ENCODE measurements at regions not wholly inside any gene's neighbourhood (a gene's known extent, or its start where the extent isn't known, plus 50 kb on each side); places are given as distances from the start of the nearest gene placed in this dataset.

GRCh38 chr10:129105266-129105665, 361.8 kb upstream of the MGMT start:
- H3K9me3 Mint-ChIP-seq, result peaks cover 83% of the 10 kb centered on the region
- H3K27ac Mint-ChIP-seq, result no peak overlapping the region

DNA sequence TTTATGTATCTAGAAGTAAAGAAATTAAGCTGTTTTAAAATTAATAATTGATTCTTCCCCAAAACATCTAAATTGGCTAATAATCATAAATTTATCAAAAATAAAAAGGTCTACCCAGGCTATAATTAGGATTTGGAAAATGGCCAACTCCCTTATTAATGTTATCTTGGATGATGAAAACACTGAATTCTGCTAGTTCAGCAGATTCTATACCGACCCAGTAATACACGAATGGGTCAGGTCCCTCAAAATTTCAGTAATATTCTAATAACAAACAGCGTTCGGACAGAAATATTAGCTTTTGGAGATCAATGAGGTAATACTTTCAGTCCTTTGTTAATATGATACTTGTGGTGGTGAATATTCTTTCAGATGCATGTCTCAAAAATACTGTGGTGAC, 360.7 kb upstream of the MGMT start:
- DNase-seq, result no peak
- Mint-ChIP-seq H3K9me3 (peaks cover 75% of the 10 kb centered on the region), H3K4me3 (no peak overlapping the region), H3K36me3 (ENCODE audit: low read depth) (no peaks in the 10 kb centered on the region; the same call in 1 of the 2 replicates), H3K27me3 (ENCODE audit: insufficient read depth) (no peaks in the 10 kb centered on the region; the same call in 1 of the 2 replicates), H3K27ac (no peak overlapping the region), H3K4me1 (ENCODE audit: low read depth) (no peaks in the 10 kb centered on the region)
- TF ChIP-seq, protein P1, sequence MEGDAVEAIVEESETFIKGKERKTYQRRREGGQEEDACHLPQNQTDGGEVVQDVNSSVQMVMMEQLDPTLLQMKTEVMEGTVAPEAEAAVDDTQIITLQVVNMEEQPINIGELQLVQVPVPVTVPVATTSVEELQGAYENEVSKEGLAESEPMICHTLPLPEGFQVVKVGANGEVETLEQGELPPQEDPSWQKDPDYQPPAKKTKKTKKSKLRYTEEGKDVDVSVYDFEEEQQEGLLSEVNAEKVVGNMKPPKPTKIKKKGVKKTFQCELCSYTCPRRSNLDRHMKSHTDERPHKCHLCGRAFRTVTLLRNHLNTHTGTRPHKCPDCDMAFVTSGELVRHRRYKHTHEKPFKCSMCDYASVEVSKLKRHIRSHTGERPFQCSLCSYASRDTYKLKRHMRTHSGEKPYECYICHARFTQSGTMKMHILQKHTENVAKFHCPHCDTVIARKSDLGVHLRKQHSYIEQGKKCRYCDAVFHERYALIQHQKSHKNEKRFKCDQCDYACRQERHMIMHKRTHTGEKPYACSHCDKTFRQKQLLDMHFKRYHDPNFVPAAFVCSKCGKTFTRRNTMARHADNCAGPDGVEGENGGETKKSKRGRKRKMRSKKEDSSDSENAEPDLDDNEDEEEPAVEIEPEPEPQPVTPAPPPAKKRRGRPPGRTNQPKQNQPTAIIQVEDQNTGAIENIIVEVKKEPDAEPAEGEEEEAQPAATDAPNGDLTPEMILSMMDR (IDR thresholded peaks at IDR 0.05), result no peak

More at GRCh38 chr10:129105266-129105665, 361.8 kb upstream of the MGMT start:
- H3K27me3 Mint-ChIP-seq (ENCODE audit: insufficient read depth), result no peaks in the 10 kb centered on the region; the same call in 1 of the 2 replicates
- H3K36me3 Mint-ChIP-seq (ENCODE audit: low read depth), result no peaks in the 10 kb centered on the region; the same call in none of the 2 replicates
- H3K4me3 Mint-ChIP-seq, result no peak overlapping the region
- no peak for DNase-seq
- TF ChIP-seq, protein P1 (IDR thresholded peaks at IDR 0.05), result no peak
- no peaks in the 10 kb centered on the region for H3K4me1 Mint-ChIP-seq (ENCODE audit: low read depth)

DNA sequence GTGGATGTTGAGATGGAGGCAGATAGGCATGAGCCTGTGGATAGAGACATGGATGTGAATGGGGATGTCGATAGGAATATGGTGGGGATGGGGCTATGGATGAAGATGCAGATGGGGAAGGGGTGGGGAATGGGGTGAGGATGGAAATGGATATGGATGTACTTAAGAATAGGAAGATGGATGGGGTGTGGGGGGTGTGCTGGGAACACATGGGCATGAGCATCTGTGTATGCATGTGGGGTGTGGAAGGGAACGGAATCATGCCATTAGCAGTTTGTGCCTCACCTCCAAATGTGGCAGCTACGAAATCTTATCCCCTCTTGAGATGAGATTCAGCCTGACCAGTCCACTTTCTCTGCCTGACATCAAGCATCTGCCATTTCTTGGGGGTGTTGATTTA, 359.5 kb upstream of the MGMT start:
- Mint-ChIP-seq H3K27ac (no peak overlapping the region), H3K9me3 (peaks cover 75% of the 10 kb centered on the region), H3K4me1 (ENCODE audit: low read depth) (no peaks in the 10 kb centered on the region), H3K4me3 (no peak overlapping the region), H3K27me3 (ENCODE audit: insufficient read depth) (no peaks in the 10 kb centered on the region; the same call in 1 of the 2 replicates), H3K36me3 (ENCODE audit: low read depth) (no peaks in the 10 kb centered on the region; the same call in 1 of the 2 replicates)
- no peak for DNase-seq
- TF ChIP-seq, protein P1 (IDR thresholded peaks at IDR 0.05), result no peak

DNA sequence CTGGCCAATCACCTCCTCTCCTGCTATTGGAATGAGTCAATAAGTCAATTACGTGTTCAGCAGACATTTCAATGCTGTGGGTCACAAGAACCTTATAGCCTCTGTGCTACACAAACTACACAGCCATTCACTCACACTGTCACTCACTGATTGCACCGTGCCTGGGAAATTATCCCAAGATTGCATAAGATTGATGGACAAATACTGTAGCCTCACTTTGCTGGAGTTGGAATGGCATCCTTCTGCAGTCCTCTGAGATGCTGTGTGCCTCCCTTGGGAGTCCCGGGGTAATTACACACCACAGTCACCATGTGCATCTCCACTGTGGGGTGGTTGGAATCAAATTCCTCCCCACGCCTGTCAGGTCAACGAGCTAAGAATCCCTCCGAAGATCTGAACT, 358.7 kb upstream of the MGMT start:
- Mint-ChIP-seq H3K4me1 (ENCODE audit: low read depth) (no peaks in the 10 kb centered on the region), H3K36me3 (ENCODE audit: low read depth) (no peaks in the 10 kb centered on the region; the same call in 1 of the 2 replicates), H3K27me3 (ENCODE audit: insufficient read depth) (no peaks in the 10 kb centered on the region; the same call in 1 of the 2 replicates), H3K9me3 (peaks cover 77% of the 10 kb centered on the region), H3K4me3 (no peak overlapping the region), H3K27ac (no peak overlapping the region)
- no peak for DNase-seq
- TF ChIP-seq, protein P1 (IDR thresholded peaks at IDR 0.05), result no peak

DNA sequence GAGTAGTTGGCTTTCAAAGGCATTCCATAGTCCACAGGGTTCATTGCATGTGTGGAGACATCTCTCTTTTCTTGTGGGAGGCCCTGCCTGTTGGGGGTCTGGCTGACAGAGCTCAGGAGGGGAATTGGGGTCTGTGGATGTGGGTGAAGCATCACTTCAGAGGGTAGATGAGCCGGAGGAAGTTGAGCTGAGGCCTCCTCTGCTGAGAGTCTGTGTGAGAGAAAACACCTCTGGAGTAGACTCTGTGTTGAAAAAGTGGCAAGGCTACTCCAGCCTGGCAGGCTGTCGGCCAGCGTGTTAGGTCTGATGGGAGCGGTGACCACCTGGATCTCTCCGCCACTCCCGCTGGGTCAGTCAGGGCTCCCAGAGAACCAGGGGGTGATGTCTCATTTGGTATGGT, 358.0 kb upstream of the MGMT start:
- no peaks in the 10 kb centered on the region for H3K4me1 Mint-ChIP-seq (ENCODE audit: low read depth)
- H3K9me3 Mint-ChIP-seq, result peaks cover 82% of the 10 kb centered on the region
- no peaks in the 10 kb centered on the region; the same call in 1 of the 2 replicates for H3K36me3 Mint-ChIP-seq (ENCODE audit: low read depth)
- no peak overlapping the region for H3K27ac Mint-ChIP-seq
- TF ChIP-seq, protein P1 (IDR thresholded peaks at IDR 0.05), result no peak
- DNase-seq, result no peak
- no peaks in the 10 kb centered on the region; the same call in 1 of the 2 replicates for H3K27me3 Mint-ChIP-seq (ENCODE audit: insufficient read depth)
- H3K4me3 Mint-ChIP-seq, result no peak overlapping the region

- no peaks in the 10 kb centered on the region for H3K27me3 Mint-ChIP-seq (ENCODE audit: insufficient read depth)
- H3K27ac Mint-ChIP-seq, result no peak overlapping the region
- no peak for DNase-seq
- H3K36me3 Mint-ChIP-seq (ENCODE audit: low read depth), result no peaks in the 10 kb centered on the region; the same call in 1 of the 2 replicates
- TF ChIP-seq, protein P1 (IDR thresholded peaks at IDR 0.05), result no peak
- H3K9me3 Mint-ChIP-seq, result peaks cover 83% of the 10 kb centered on the region
- H3K4me3 Mint-ChIP-seq, result no peak overlapping the region
- no peaks in the 10 kb centered on the region for H3K4me1 Mint-ChIP-seq (ENCODE audit: low read depth)
Measured at GRCh38 chr10:129110780-129111179, 356.3 kb upstream of the MGMT start.

Data from HFFc6 (cell line).